Loucy (cell line): ENCODE measurements at regions not wholly inside any gene's neighbourhood (a gene's known extent, or its start where the extent isn't known, plus 50 kb on each side); places are given as distances from the start of the nearest gene placed in this dataset.
"Not testable (repeated sequence)": the region's sequence is repeated elsewhere in the genome, so short reads cannot be mapped to it uniquely, and the experiment has no call there.

Source experiments
- CTCF ChIP-seq: fragments of 200-600 bp; sonication (generic); conservative IDR thresholded peaks from 2 replicates; pipeline ENCODE4 v1.5.1; 2014; ENCODE audit warnings: mild to moderate bottlenecking, antibody characterized with exemption, low read length
- EZH2phosphoT487 ChIP-seq: fragments of 200-600 bp; IDR thresholded peaks from 2 replicates; pipeline ENCODE4 v1.6.1; 2018; ENCODE audit warnings: antibody characterized with exemption, mild to moderate bottlenecking, moderate library complexity, borderline replicate concordance

GRCh38 chr1:88517499-88517898 lies 166.6 kb upstream of the PKN2 start:
- TF ChIP-seq CTCF, EZH2phosphoT487: not testable (repeated sequence)
